ENCODE measurements at regions not wholly inside any gene's neighbourhood (a gene's known extent, or its start where the extent isn't known, plus 50 kb on each side); places are given as distances from the start of the nearest gene placed in this dataset.

DNA sequence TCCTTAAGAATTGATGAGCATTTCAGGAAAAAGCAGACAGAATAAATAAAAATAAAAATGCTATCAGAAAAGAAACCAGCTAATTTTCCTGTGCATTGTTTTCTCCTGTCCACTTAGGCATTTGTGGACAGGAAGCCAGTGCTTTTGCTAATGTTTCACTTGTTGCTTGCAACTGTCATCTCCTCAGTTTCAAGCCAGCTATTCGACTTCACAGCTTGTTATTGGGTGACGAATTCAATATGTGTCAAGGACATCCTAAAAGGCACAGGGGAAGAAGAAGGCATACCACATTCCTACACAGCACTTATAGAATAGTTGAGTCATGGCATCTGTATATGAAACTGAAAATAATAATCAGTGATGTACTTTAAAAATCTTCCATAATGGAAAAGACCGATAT, 530.6 kb upstream of the KIRREL3 start:
- no peak for DNase-seq

DNA sequence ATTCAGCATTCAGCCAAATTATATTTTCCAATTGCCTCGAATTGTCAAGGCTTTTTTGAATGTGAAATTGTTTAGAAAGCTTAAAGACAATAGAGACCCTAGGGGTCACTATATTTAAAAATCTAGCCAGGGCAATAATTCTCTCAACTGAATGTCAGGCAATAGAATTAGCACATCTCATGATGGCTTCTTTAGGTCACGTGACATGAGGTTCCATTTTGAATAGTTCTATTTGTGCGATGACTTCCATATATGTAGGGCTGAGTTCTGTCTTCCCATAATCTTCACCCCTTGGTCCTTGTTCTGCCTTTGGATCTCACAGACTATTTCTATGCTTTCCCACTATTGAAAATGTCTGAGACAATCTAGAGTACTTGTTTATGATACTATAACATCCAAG, 527.7 kb upstream of the KIRREL3 start:
- DNase-seq, result no peak

DNA sequence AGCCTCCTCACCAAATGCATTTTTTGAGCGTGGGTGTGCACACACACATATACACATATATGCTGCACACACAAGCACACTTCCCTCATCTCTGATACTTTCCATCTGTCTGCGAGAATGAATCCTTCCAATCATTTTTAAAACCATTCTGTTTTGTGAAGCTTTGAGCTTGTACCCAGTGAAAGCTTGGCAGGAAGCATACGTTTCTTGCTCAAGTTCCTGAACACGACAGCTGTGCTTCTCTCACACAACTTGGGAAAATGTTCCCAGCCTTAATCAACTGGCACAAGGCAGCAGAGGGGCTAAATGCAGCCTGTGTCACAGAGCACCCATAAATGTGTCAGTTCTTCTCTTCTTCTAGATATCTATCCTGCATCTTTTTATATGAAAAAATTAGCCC, 524.0 kb upstream of the KIRREL3 start:
- DNase-seq, result no peak

DNA sequence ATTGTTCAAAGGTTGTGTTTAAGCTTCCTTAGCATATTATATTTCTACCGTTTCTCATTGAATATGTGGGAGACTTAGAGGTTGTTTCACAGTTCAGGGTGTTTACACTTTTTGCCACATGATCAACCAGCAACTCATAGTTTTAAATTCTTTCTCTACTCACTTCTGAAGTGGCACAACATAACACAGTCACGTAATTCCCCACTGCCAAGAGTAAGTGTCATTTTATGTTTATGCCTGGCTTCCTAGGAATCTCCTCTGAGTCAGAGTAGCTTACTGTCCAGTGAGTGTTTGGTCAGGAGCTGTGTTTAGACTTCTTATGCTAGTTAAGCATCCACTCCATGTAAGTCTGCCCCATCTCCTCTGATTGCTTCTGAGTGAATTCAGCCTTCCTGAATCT, 520.8 kb upstream of the KIRREL3 start:
- no peak for DNase-seq

DNA sequence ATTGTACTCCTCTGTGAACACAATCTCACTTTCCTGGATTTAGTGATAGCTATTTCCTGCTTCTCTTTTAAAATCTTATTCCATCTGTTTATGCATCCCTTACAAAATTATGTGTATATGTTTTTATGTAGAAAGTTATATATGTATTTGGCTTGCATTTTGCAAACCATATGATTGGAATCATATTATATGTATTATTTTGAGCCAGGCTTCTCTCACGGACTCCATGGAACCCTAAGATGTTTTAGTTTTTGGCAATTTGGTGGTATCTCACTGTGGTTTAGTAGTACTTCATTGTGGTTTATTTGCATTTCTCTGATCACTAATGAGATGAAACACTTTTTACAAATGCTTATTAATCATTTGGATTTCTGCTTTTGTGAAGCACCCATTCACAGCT, 507.3 kb upstream of the KIRREL3 start:
- DNase-seq, result no peak

DNA sequence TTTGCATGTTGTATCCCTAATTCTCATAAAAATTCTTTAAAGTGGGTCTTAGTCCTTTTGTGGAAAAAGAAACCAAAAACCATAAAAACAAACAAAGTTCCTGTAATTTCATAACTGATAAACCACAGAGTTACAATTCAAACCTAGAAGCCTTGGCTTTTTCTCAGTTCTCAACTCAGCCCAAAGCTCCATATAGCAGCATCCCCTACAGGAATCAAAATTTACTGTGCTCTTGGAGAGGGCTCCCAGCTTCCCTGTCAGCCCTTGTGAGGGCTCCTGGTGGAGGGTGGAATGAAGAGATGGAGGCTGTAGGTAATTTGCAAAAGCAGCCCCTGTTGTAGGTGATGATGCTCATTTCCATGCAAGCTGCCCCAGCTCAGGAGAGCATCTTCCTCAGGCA, 506.1 kb upstream of the KIRREL3 start:
- DNase-seq, result no peak

DNA sequence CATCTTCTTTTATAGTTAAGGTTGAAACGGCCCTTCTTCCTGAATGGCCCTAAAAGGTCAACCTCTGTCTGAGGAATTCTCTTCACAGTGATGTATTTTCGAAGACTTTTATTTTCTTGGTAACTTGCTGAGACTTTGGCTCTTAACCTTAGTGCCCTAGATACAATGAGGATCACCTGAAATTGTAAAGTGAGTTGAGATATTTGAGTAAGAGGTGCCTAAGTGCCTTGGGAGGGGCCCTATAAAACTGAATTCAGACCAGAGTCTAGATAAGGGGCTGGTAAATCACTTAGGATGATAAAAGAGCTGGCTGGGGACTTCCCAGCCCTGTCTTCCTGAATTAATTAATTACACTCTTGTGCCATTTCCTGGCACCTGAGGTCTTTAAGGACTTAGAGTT, 505.6 kb upstream of the KIRREL3 start:
- DNase-seq, result no peak

DNA sequence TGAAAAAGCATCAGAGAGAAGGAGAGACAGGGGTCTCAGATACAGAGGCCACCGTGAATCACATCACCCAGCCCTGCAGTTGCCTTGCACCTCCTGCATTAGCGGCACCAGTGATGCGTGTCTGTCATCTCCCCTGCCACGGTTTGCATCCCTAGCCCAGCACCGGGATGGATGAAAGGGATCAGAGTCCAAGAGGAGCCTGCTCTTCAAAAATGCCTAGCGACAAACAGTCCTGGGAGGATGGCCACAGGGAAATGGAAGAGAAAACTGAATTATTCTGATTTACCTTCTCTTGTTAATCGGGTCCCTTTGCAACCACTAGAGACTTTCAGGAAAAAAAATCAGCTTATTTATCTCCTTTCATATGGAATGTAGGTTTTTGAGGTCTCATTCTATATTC, 495.6 kb upstream of the KIRREL3 start:
- DNase-seq, result no peak

DNA sequence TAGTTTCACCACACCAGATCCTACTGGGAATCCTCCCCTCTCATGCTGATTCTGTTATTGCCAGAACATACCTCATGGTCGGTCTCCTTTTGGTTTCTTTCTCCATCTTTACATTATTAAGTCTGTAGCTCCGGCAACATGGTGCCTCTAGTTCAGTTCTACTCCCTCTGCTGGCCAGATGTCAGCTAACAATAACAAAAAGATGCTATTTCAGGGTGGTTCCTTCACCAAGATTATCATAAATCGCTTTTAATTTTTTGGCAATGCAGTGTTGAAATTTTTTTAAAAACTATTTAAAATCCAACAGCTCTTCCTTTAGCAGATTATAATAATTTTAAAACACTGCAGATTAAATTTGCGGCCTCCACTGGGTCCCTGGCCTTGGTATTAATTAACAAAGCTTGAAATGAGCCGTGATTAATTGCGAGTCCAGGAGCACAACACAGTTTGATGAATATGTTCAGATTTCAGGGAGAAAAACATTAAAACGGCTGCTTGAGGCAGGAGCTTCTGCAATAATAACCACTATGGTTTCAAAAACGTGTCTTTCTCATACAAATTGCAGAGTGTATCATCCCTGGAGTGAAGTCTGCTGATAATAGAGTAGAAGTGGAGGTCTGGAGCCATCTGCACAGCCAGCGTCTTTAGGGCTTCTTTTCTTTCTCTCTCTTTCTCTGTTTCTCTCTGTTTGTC, 492.9 kb upstream of the KIRREL3 start:
- no peak for DNase-seq

DNA sequence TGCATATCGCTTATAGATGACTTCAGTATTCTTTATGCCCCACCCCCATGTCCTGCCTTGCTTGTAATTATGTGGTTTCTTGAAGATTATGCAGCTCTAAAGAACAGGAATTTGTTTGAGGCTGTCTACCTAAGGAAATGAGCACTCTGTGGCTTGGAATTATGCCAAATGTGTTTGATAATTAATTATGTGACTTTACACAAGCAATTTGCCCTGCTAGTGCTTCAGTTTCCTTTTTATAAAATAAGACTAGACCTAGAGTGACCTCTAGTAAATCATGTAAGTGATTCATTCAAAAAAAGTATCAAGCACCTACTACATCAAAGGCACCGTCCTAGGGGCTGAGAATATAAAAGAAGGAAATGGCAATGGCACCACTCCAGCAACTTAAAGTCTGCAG, 491.5 kb upstream of the KIRREL3 start:
- DNase-seq, result no peak

DNA sequence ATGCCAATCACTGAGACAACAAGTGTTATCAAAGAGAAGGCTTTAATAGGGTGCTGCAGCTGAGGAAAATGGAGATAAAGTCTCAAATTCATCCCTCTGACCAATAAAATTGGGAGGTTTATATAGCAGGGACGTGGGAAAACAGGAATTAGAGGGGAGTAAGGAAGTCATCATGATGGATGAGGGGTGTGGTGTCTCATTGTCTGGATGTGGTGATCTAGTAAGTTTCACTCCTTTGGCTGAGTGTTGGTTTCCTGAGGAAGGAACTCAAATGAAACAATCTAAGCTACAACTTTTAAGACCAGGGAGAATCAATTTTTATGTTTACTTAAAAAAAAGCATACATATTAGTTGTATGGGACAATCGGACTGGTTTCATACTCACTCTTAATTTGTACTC, 491.0 kb upstream of the KIRREL3 start:
- DNase-seq, result no peak

DNA sequence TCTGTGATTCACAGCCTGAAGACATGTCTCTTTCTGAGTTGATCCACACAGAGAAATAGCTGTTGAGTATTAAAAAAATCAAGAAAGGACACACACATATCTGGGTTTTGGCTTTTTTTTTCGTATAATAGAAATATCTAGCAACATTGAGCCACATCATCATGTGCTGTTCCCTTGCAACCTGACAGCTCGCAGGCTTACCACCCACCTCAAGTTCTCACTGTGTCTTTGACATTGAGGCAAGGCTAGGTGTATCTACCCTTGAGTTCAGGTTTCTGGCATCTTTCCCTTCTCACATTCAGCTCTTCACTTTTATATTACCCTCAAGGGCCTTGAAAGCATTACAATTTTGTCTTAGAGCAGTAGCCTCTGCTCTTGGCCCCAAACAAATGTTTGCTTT, 490.3 kb upstream of the KIRREL3 start:
- no peak for DNase-seq

DNA sequence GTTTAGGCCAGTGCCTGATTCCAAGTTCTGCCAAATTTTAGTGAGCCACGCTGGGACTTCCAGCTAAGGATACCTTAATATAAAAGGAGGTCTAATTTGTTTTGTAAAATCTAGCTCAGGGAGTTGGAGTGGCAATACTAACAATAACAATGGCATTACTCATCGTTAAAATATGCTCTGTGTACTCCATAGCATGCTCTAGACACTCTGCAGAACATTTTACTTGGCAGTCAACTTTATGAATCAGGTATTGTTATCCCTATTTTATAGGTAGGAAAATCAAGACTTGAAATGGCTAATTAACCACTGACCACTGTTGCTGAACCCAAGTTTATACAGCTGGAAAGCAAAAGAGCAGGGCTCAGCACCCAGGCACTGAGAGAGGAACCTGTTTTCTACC, 485.0 kb upstream of the KIRREL3 start:
- no peak for DNase-seq

DNA sequence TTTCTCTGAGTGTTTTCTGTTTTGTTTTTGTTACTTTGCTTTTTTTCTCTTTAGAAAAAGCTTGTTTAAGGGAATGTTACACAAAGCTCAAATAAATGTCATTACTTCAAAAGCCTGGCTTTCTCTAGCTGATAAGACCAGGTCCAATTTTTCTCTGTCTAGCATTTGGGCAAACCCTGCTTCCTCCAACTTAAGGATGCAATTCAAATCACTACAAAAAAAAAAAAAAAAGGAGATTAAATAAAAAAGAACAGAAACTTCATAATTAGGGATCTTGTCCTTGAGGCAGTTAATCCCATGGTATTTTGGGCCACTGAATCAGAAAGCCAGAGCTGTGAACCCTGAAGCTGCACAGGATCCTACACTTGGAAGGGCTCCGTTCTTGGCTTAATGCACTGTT, 480.8 kb upstream of the KIRREL3 start:
- DNase-seq, result no peak

DNA sequence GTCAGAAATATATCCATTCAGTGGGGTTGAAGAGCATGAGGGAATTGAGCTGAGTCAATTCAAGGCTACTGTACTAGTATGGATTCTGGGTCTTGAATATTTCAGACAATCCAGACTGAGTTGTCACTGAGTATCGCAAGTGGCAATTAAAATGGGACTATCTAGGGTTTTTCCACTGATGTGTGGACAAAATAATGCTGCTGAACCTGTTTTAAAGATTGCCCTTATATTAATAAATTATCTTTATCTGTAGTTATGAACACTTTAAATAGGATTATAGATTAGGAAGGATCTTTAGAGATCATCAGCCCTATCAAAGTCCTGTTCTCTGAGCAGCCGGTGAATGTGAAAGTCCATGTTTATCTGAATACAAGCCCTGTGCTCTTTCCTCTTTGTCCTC, 478.3 kb upstream of the KIRREL3 start:
- DNase-seq, result no peak

DNA sequence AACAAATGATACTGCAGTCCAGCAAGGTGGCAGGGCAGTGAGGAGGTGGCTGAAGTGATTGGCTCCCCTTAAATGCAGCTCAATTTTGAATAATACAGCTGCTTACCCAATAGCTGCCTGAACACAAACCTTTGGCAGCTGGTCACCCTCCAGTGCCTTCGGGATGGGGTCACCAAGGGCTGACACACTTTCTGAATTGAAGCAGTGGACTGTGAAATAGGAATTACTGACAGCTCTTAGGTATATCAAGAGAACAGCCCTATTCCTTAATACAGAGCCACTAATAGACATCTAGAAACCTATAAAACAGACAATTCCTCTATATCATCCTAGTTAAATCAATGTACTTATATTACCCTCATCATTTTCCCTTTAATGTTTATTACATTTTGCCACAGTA, 474.2 kb upstream of the KIRREL3 start:
- DNase-seq, result no peak

DNA sequence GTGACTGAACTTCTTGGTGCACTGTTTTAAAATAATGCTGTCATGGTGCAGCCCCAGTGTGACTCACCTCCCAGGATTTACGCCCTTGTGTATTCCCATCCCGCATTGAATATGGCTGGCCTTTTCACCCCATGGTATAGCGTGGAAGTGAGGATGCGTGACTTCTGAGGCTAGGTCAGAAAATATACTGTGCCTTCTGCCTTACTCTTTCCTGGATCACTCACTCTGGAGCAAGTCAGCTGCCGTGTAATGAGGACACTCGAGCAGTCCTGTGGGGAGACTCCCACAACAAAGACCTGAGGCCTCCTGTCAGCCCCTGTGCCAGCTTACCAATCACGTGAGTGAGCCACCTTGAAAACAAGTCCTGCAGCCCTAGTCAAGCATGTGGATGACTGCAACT, 471.9 kb upstream of the KIRREL3 start:
- no peak for DNase-seq

DNA sequence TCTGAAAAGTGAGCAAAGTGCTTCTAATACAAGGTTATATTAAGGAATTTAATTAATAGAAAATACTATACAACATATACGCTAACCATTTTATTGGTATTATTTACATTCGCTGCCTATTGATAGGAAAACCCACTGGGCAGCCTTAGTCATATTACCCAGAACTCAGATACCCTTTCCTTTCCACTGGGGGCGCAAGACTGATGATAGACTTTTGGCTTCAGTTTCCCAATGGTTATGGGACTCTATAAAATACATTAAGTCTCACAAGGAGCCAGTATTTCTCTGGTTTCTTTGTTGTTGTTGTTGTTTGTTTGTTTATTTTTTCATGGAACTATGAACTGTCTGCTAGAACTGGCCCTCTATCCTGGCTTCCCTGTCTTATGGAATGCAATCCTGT, 471.1 kb upstream of the KIRREL3 start:
- DNase-seq, result no peak

DNA sequence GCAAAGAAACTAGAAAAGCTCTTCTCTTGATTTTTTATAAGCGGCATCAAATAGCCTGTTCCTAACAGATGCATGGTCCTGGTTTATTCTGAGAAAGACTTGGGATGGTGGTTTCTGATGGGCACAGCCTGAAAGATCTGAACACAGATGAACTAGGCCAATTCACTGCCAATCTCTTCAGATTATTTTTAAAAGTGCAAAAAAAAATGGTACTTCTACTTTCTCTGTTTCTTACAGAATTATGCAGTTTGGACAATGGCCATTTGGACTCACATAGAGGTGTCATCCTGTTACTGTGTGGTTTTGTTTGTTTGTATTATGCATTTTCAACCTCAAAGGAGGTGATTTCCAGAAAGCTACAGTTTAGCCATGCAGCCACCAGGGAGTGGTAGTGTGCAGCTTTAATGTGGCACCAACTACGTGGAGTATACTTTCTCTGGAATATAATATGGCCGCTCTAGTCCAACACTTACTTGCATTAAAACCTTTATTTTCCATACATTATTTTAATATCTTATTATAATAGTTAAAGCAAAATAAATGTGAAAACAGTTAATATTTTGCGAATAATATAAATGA, 469.8 kb upstream of the KIRREL3 start:
- DNase-seq, result no peak

DNA sequence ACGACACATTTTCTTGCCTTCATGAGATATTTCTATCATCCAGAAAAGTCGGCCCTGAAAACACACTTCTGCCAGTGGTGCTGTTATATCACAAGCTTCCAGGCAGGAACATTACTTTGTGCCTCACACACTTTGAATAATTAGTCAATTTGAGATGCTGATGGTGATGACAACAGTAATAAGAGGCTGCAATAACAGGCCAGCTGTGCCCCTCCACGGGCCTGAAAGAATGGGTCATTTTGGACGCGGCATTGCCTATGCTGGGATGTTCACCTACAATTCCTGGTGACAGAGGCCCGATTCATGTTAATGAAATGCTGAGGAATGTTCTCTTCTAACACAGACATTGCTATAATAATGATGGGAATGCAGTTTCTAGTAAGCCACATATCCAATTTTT, 463.8 kb upstream of the KIRREL3 start:
- no peak for DNase-seq

DNA sequence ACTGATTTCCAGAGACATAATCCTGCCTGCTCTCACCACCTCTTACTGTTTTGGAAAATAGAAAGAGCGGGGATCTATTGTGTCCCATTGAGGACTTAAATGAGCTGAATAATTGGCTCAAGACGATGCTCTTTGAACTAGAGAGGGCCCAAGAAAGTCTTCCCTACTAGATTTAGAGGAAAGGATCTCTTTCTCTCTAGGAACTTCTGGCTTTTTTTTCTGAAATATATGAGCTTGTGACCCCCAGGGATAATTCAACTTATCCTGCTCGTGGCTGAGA, 461.4 kb upstream of the KIRREL3 start:
- no peak for DNase-seq

DNA sequence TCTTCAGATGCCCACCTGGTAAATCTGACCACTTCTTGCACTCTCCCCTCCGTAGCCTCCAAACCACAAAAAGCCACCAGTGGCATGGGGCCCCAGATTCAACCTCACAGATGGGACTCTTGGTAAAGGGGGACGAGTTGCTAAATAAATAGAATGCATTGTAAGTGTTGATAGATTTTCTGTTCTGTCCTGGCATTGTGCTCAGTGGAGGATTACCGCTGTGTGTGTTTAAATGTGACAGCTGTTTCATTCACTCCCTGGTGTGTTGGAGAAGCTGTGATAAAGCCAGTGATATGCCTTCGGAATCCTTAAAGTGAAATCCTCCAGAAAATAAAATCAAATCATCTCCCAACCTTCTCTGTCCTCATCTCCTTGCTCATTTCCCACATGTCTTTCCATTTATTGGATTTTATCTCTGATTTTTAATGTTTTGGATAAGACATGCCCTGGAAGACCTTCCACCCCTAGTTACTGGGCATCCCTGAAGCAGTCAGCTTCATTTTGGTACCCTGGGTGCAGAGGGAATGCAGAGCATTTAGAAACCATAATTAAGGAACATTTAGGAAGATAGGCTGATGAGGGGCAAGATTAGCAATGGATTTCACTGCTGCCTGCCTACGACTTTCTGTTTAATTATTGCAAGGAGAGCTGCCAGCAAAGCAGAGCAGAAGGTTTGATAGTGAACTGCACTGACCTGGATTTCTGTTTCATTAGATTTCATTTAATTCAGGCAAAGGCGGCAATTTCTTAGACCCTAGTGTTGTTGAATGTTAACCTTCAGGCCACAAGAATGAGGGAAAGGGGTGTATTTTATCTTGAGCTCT, 460.9 kb upstream of the KIRREL3 start:
- DNase-seq, result no peak

DNA sequence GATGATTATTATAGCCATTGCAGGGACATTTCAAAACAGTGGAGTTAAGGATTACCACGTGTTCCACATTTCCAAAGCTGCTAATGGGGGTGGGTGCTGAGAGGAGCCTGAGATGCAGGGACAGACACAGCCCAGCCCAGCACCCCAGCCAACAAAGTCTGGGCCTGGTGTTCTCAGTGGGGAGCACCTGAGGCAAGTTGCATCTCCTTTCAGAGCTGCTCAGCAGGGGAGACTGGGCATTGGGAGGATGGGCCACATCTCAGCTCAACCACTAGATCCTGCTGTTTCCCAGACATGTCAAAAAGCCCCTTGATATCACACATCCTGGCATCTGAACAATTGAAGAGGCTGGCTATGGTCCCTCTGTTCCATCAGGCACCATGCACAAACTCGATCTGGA, 458.0 kb upstream of the KIRREL3 start:
- no peak for DNase-seq

DNA sequence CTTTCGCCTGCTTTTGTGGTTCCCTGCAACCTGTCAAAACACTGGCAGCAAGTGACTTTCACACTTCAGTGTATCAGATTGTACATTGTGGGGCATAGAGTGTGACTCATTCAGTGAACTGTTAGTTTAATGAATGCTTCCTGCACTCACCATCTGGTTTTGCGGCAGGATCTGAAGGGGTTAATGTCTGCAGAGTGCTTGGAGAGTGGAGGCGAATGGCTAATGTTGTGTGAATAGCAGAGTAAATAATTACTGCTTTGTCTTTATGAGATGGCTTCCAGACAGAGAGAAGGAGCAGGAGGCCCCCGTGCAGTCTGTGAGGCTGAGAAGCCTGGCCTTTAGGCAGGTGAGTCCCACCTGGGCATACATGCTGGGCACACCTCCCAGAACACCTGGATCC, 454.3 kb upstream of the KIRREL3 start:
- DNase-seq, result no peak

DNA sequence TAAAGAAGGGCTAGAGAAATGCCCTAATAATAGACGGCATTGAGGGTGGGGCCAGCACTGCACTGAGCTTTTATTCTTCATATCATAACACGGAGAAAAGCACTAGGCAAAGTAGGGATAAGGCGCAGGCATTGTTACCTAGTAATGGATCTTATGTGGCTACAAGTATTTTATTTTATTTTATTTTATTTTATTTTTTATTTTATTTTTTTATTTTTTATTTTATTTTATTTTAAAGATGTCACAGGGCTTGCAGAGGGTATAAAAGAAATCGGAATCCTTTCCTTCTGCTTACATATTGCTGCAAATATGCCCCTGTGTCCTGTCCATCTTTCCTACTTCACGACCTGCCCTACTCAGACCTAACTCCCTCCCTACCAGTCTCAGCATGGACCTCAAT, 452.0 kb upstream of the KIRREL3 start:
- no peak for DNase-seq

Data from activated CD4-positive, CD25-positive, alpha-beta regulatory T cell treated with anti-CD3 and anti-CD28 coated beads, Interleukin-2, amount 50 U/mL, for 72 hours (primary cell).